Ectodermal cell (in vitro differentiated cells): ENCODE measurements at regions not wholly inside any gene's neighbourhood (a gene's known extent, or its start where the extent isn't known, plus 50 kb on each side); places are given as distances from the start of the nearest gene placed in this dataset.

Source experiments
- H3K27ac ChIP-seq: 2 replicates; pipeline ENCODE4 v1.7.0; 2013; ENCODE audit warnings: mild to moderate bottlenecking, low read depth, low read length; ENCODE audit not compliant: insufficient read depth, poor library complexity, severe bottlenecking
- H3K27me3 ChIP-seq: 2 replicates; pipeline ENCODE4 v1.7.0; 2013; ENCODE audit warnings: mild to moderate bottlenecking, low read length; ENCODE audit not compliant: insufficient read depth, control insufficient read depth, poor library complexity, severe bottlenecking
- H3K36me3 ChIP-seq: one replicate; pipeline ENCODE4 v1.7.0; 2013; ENCODE audit warnings: low read length; ENCODE audit not compliant: control insufficient read depth, insufficient read depth
- H3K4me1 ChIP-seq: one replicate; pipeline ENCODE4 v1.7.0; 2013; ENCODE audit warnings: low read length; ENCODE audit not compliant: control insufficient read depth, insufficient read depth
- H3K4me3 ChIP-seq: 2 replicates; pipeline ENCODE4 v1.7.0; 2013; ENCODE audit warnings: low read depth, low read length, control low read depth; ENCODE audit not compliant: insufficient read depth
- H3K9me3 ChIP-seq: 2 replicates; pipeline ENCODE4 v1.7.0; 2013; ENCODE audit warnings: mild to moderate bottlenecking, low read length, moderate library complexity; ENCODE audit not compliant: control insufficient read depth
- WGBS, 2 experiments: methylation state at CpG; one replicate each; pipeline ENCODE4 v1.1.7; 2013; ENCODE audit warnings: missing lambda C conversion rate in 2 of 2; 5-methylcytosine and 5-hydroxymethylcytosine counted together

- no peak overlapping the region for H3K27ac ChIP-seq
- H3K27me3 ChIP-seq: no peaks in the 10 kb centered on the region
- no peaks in the 10 kb centered on the region for H3K36me3 ChIP-seq
- H3K9me3 ChIP-seq: no peaks in the 10 kb centered on the region
- 93 to 94% methylated on average over 2 of the region's 2 CpGs for WGBS, 2 experiments
- H3K4me1 ChIP-seq: no peaks in the 10 kb centered on the region
- no peak overlapping the region for H3K4me3 ChIP-seq
Measured at GRCh38 chr3:159904911-159905310, 83.7 kb upstream of the IL12A start.

- H3K27me3 ChIP-seq: no peaks in the 10 kb centered on the region
- H3K4me1 ChIP-seq: no peaks in the 10 kb centered on the region
- H3K36me3 ChIP-seq: no peaks in the 10 kb centered on the region
- H3K27ac ChIP-seq: no peak overlapping the region
- 86 to 90% methylated on average over 1 of the region's 1 CpG for WGBS, 2 experiments
- H3K4me3 ChIP-seq: no peak overlapping the region
- no peaks in the 10 kb centered on the region for H3K9me3 ChIP-seq
Measured at GRCh38 chr3:159907828-159908227, 80.8 kb upstream of the IL12A start.

- no peak overlapping the region for H3K4me3 ChIP-seq
- no peaks in the 10 kb centered on the region for H3K36me3 ChIP-seq
- H3K9me3 ChIP-seq: no peaks in the 10 kb centered on the region
- no peak overlapping the region for H3K27ac ChIP-seq
- H3K27me3 ChIP-seq: no peaks in the 10 kb centered on the region
- 94 to 96% methylated on average over 7 of the region's 7 CpGs for whole genome bisulfite sequencing, 2 experiments
- no peaks in the 10 kb centered on the region for H3K4me1 ChIP-seq
Measured at GRCh38 chr3:159910991-159911663, 77.5 kb upstream of the IL12A start.

- H3K9me3 ChIP-seq: no peaks in the 10 kb centered on the region
- WGBS, 2 experiments: 92 to 93% methylated on average over 2 of the region's 2 CpGs
- H3K27ac ChIP-seq: no peak overlapping the region
- H3K4me3 ChIP-seq: no peak overlapping the region
- H3K36me3 ChIP-seq: no peaks in the 10 kb centered on the region
- no peaks in the 10 kb centered on the region for H3K27me3 ChIP-seq
- H3K4me1 ChIP-seq: no peaks in the 10 kb centered on the region
Measured at GRCh38 chr3:159911664-159912037, 77.0 kb upstream of the IL12A start.

GRCh38 chr3:159913712-159914414, 74.8 kb upstream of the IL12A start:
- no peak overlapping the region for H3K4me3 ChIP-seq
- H3K27ac ChIP-seq: no peak overlapping the region
- H3K27me3 ChIP-seq: no peaks in the 10 kb centered on the region
- WGBS, 2 experiments: 69 to 86% methylated on average over 1 of the region's 1 CpG
- H3K9me3 ChIP-seq: no peaks in the 10 kb centered on the region
- H3K4me1 ChIP-seq: no peaks in the 10 kb centered on the region
- H3K36me3 ChIP-seq: no peaks in the 10 kb centered on the region

- H3K36me3 ChIP-seq: no peaks in the 10 kb centered on the region
- WGBS, 2 experiments: 80 to 85% methylated on average over 3 of the region's 3 CpGs
- H3K9me3 ChIP-seq: no peaks in the 10 kb centered on the region
- no peaks in the 10 kb centered on the region for H3K4me1 ChIP-seq
- H3K4me3 ChIP-seq: no peak overlapping the region
- H3K27ac ChIP-seq: no peak overlapping the region
- H3K27me3 ChIP-seq: no peaks in the 10 kb centered on the region
Measured at GRCh38 chr3:159914426-159914825, 74.2 kb upstream of the IL12A start.

GRCh38 chr3:159916052-159916451, 72.6 kb upstream of the IL12A start:
- no peaks in the 10 kb centered on the region for H3K36me3 ChIP-seq
- WGBS, 2 experiments: 83 to 94% methylated on average over 1 to 2 of the region's 2 CpGs
- H3K27me3 ChIP-seq: no peaks in the 10 kb centered on the region
- no peaks in the 10 kb centered on the region for H3K9me3 ChIP-seq
- no peaks in the 10 kb centered on the region for H3K4me1 ChIP-seq
- H3K4me3 ChIP-seq: no peak overlapping the region
- no peak overlapping the region for H3K27ac ChIP-seq

- no peaks in the 10 kb centered on the region for H3K36me3 ChIP-seq
- H3K9me3 ChIP-seq: no peaks in the 10 kb centered on the region
- H3K27me3 ChIP-seq: no peaks in the 10 kb centered on the region
- no peak overlapping the region for H3K4me3 ChIP-seq
- no peaks in the 10 kb centered on the region for H3K4me1 ChIP-seq
- 93 to 95% methylated on average over 2 of the region's 2 CpGs for WGBS, 2 experiments
- H3K27ac ChIP-seq: no peak overlapping the region
Measured at GRCh38 chr3:159917141-159917540, 71.5 kb upstream of the IL12A start.

- Histone ChIP-seq H3K9me3 (no peaks in the 10 kb centered on the region), H3K4me1 (no peaks in the 10 kb centered on the region), H3K36me3 (no peaks in the 10 kb centered on the region), H3K27me3 (no peaks in the 10 kb centered on the region), H3K4me3 (no peak overlapping the region), H3K27ac (no peak overlapping the region)
- WGBS, 2 experiments: 100% methylated on average over 1 of the region's 1 CpG; no CpG with 5 or more reads in 1 of the 2 experiments
Measured at GRCh38 chr3:159919873-159920272, 68.8 kb upstream of the IL12A start.

GRCh38 chr3:159922193-159922840, 66.3 kb upstream of the IL12A start:
- H3K4me3 ChIP-seq: no peak overlapping the region
- no peak overlapping the region for H3K27ac ChIP-seq
- H3K4me1 ChIP-seq: no peaks in the 10 kb centered on the region
- no peaks in the 10 kb centered on the region for H3K9me3 ChIP-seq
- H3K36me3 ChIP-seq: no peaks in the 10 kb centered on the region
- 96 to 98% methylated on average over 3 to 4 of the region's 4 CpGs for WGBS, 2 experiments
- no peaks in the 10 kb centered on the region for H3K27me3 ChIP-seq
